ENCODE measurements at regions not wholly inside any gene's neighbourhood (a gene's known extent, or its start where the extent isn't known, plus 50 kb on each side); places are given as distances from the start of the nearest gene placed in this dataset.

DNA sequence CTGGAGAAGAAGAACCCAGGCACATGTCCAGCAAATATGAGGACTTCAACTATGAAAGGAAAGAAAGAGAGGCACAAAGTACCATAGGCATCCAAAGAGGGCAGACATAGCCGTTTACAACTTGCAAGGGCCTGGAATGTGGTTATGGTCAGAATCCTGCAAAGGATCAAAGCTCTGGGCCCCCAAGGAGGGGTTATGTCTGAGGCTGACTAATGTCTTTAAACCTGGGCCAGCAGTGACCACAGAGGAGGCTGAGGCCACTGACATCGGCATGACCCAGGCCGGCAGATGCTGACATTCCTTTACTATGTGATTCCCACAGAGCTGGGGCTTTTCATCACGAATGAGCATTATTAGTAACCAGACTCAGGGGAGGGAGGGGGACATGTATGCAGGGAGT is 861.1 kb downstream of the DHX35 start:
- TF ChIP-seq, protein P1, sequence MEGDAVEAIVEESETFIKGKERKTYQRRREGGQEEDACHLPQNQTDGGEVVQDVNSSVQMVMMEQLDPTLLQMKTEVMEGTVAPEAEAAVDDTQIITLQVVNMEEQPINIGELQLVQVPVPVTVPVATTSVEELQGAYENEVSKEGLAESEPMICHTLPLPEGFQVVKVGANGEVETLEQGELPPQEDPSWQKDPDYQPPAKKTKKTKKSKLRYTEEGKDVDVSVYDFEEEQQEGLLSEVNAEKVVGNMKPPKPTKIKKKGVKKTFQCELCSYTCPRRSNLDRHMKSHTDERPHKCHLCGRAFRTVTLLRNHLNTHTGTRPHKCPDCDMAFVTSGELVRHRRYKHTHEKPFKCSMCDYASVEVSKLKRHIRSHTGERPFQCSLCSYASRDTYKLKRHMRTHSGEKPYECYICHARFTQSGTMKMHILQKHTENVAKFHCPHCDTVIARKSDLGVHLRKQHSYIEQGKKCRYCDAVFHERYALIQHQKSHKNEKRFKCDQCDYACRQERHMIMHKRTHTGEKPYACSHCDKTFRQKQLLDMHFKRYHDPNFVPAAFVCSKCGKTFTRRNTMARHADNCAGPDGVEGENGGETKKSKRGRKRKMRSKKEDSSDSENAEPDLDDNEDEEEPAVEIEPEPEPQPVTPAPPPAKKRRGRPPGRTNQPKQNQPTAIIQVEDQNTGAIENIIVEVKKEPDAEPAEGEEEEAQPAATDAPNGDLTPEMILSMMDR (IDR thresholded peaks at IDR 0.05; ENCODE audit: low read depth, low read length, poor library complexity, severe bottlenecking): no peak
- TF ChIP-seq EZH2phosphoT487 (IDR thresholded peaks at IDR 0.05; ENCODE audit: borderline replicate concordance, low read length): no peak

All from DOHH2 (cell line).